Medulla oblongata (tissue), 1 donor: ENCODE measurements at regions not wholly inside any gene's neighbourhood (a gene's known extent, or its start where the extent isn't known, plus 50 kb on each side); places are given as distances from the start of the nearest gene placed in this dataset.

Source experiments
- DNase-seq: peaks from one replicate; pipeline ENCODE4 v3.0.0-alpha.2; 2015; ENCODE audit errors: extremely low spot score

- no peak for DNase-seq
These were observed 70.9 kb upstream of the GSE1 start for GRCh38 chr16:85541980-85542900.

- DNase-seq: no peak
These were observed 69.6 kb upstream of the GSE1 start for GRCh38 chr16:85543536-85543935.

- no peak for DNase-seq
These were observed 69.1 kb upstream of the GSE1 start for GRCh38 chr16:85544016-85544415.

- DNase-seq: no peak
These were observed 68.5 kb upstream of the GSE1 start for GRCh38 chr16:85544668-85545067.

GRCh38 chr16:85545227-85545818 lies 67.8 kb upstream of the GSE1 start:
- DNase-seq: no peak

- DNase-seq: no peak
These were observed 66.3 kb upstream of the GSE1 start for GRCh38 chr16:85546585-85547447.

GRCh38 chr16:85548375-85548774 lies 64.7 kb upstream of the GSE1 start:
- DNase-seq: no peak

- no peak for DNase-seq
These were observed 63.2 kb upstream of the GSE1 start for GRCh38 chr16:85549766-85550421.

- no peak for DNase-seq
These were observed 62.7 kb upstream of the GSE1 start for GRCh38 chr16:85550422-85550864.

GRCh38 chr16:85550953-85551924 lies 61.9 kb upstream of the GSE1 start:
- no peak for DNase-seq

- DNase-seq: no peak
These were observed 60.1 kb upstream of the GSE1 start for GRCh38 chr16:85552980-85553435.

GRCh38 chr16:85553436-85554113 lies 59.5 kb upstream of the GSE1 start:
- no peak for DNase-seq

- DNase-seq: peak; percentile 84
These were observed 58.8 kb upstream of the GSE1 start for GRCh38 chr16:85554114-85554888.

- no peak for DNase-seq
These were observed 58.0 kb upstream of the GSE1 start for GRCh38 chr16:85554889-85555718.

GRCh38 chr16:85555719-85556455 lies 57.2 kb upstream of the GSE1 start:
- no peak for DNase-seq

GRCh38 chr16:85556456-85557082 lies 56.6 kb upstream of the GSE1 start:
- DNase-seq: no peak
